RWPE2 (cell line): ENCODE measurements at regions not wholly inside any gene's neighbourhood (a gene's known extent, or its start where the extent isn't known, plus 50 kb on each side); places are given as distances from the start of the nearest gene placed in this dataset.

Experiments
- ATAC-seq: fragments of 200-7000 bp; cut with Tn5 transposase; 3 replicates; pipeline ENCODE4 v1.9.1; 2021; ENCODE audit warnings: low read depth
- DNase-seq: peaks from one replicate; pipeline ENCODE4 v3.0.0-alpha.2; 2020; ENCODE audit warnings: low spot score
- H3K27ac ChIP-seq: fragments of 450-650 bp; 2 replicates; pipeline ENCODE4 v1.5.1; 2017; ENCODE audit warnings: mild to moderate bottlenecking; ENCODE audit not compliant: poor library complexity, severe bottlenecking
- H3K27me3 ChIP-seq: fragments of 250-450 bp; sonication (Bioruptor Pico); 2 replicates; pipeline ENCODE4 v1.5.1; 2021; ENCODE audit warnings: mild to moderate bottlenecking, moderate library complexity; ENCODE audit not compliant: insufficient read depth, poor library complexity, severe bottlenecking
- H3K36me3 ChIP-seq: fragments of 250-450 bp; sonication (Bioruptor Pico); 2 replicates; pipeline ENCODE4 v1.5.1; 2020; ENCODE audit warnings: low read depth, mild to moderate bottlenecking, moderate library complexity
- H3K4me1 ChIP-seq: fragments of 250-450 bp; sonication (Bioruptor Pico); 2 replicates; pipeline ENCODE4 v1.5.1; 2021; ENCODE audit warnings: mild to moderate bottlenecking, moderate library complexity; ENCODE audit not compliant: insufficient read depth, poor library complexity, severe bottlenecking
- H3K4me3 ChIP-seq: fragments of 250-450 bp; sonication (Bioruptor Pico); 2 replicates; pipeline ENCODE4 v1.5.1; 2021; ENCODE audit warnings: mild to moderate bottlenecking, moderate library complexity; ENCODE audit not compliant: severe bottlenecking
- H3K9me3 ChIP-seq: fragments of 250-450 bp; sonication (Bioruptor Pico); 2 replicates; pipeline ENCODE4 v1.5.1; 2021; ENCODE audit warnings: mild to moderate bottlenecking, moderate library complexity; ENCODE audit not compliant: severe bottlenecking
- TF ChIP-seq, protein P1 (sequence below): fragments of 450-650 bp; IDR thresholded peaks from one replicate; pipeline ENCODE4 v1.5.1; 2017; ENCODE audit warnings: mild to moderate bottlenecking, moderate library complexity; ENCODE audit not compliant: poor library complexity, severe bottlenecking

DNA sequence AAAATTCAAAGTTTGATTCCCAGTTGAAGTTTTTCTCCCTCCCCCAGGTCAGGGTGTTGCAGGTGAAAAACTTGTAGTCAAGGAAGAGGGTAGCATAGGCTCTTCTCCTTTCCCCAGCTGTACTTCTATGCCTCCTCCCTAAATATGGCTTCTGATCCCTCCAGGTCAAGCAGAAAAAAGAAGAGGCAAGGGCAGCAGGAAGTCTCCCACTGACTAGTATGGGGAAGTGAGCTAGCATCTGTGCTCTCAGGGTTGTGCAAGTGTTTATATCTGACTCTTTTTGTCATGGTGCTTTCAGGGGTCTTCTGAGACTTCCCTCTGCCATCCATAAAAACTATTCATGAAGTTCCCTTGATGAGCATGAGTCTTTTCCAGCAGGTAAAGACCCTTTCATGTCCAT lies 76.0 kb downstream of the ATPSCKMT start:
- H3K4me1 ChIP-seq: no peaks in the 10 kb centered on the region
- peaks cover 16% of the 10 kb centered on the region for H3K27me3 ChIP-seq
- no peak for DNase-seq
- no peak overlapping the region for H3K27ac ChIP-seq
- H3K36me3 ChIP-seq: no peaks in the 10 kb centered on the region
- no peaks in the 10 kb centered on the region for H3K9me3 ChIP-seq
- ATAC-seq: no peak
- H3K4me3 ChIP-seq: no peak overlapping the region
- TF ChIP-seq, protein P1, sequence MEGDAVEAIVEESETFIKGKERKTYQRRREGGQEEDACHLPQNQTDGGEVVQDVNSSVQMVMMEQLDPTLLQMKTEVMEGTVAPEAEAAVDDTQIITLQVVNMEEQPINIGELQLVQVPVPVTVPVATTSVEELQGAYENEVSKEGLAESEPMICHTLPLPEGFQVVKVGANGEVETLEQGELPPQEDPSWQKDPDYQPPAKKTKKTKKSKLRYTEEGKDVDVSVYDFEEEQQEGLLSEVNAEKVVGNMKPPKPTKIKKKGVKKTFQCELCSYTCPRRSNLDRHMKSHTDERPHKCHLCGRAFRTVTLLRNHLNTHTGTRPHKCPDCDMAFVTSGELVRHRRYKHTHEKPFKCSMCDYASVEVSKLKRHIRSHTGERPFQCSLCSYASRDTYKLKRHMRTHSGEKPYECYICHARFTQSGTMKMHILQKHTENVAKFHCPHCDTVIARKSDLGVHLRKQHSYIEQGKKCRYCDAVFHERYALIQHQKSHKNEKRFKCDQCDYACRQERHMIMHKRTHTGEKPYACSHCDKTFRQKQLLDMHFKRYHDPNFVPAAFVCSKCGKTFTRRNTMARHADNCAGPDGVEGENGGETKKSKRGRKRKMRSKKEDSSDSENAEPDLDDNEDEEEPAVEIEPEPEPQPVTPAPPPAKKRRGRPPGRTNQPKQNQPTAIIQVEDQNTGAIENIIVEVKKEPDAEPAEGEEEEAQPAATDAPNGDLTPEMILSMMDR: no peak

GRCh38 chr5:10172247-10172646 lies 77.4 kb downstream of the ATPSCKMT start:
- TF ChIP-seq, protein P1: no peak
- no peaks in the 10 kb centered on the region for H3K4me1 ChIP-seq
- H3K4me3 ChIP-seq: no peak overlapping the region
- H3K27ac ChIP-seq: no peak overlapping the region
- no peak for DNase-seq
- no peak for ATAC-seq
- peaks cover 12% of the 10 kb centered on the region for H3K27me3 ChIP-seq
- no peaks in the 10 kb centered on the region for H3K9me3 ChIP-seq
- no peaks in the 10 kb centered on the region for H3K36me3 ChIP-seq

GRCh38 chr5:10169359-10169758 lies 80.3 kb downstream of the ATPSCKMT start:
- DNase-seq (no peak), ATAC-seq (no peak)
- H3K27ac ChIP-seq: no peak overlapping the region
- no peaks in the 10 kb centered on the region for H3K36me3 ChIP-seq
- H3K9me3 ChIP-seq: no peaks in the 10 kb centered on the region
- TF ChIP-seq, protein P1: no peak
- no peaks in the 10 kb centered on the region for H3K4me1 ChIP-seq
- H3K4me3 ChIP-seq: no peak overlapping the region
- H3K27me3 ChIP-seq: no peaks in the 10 kb centered on the region

DNA sequence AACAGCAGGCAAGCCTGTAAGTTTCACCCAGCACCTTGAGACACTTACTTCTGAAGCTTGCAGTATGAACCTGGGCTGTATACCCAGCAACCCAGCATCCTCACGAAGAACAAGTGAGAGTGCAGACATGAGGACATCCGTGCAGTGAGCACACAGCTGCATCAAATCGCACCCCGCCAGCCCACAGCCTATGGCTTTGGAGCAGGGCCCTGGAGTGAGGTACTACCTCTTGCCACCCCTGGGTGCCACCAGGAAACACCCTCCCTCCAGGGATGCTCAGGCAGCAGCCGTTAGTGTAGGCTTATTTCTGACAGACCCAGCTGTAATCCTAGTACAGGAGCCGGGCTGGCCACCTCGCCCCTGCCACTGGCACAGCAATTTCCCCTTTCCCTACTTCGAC lies 81.4 kb downstream of the ATPSCKMT start:
- Histone ChIP-seq H3K9me3 (no peaks in the 10 kb centered on the region), H3K27ac (no peak overlapping the region), H3K4me1 (no peaks in the 10 kb centered on the region), H3K4me3 (no peak overlapping the region), H3K36me3 (no peaks in the 10 kb centered on the region), H3K27me3 (no peaks in the 10 kb centered on the region)
- TF ChIP-seq, protein P1: no peak
- ATAC-seq (no peak), DNase-seq (no peak)

DNA sequence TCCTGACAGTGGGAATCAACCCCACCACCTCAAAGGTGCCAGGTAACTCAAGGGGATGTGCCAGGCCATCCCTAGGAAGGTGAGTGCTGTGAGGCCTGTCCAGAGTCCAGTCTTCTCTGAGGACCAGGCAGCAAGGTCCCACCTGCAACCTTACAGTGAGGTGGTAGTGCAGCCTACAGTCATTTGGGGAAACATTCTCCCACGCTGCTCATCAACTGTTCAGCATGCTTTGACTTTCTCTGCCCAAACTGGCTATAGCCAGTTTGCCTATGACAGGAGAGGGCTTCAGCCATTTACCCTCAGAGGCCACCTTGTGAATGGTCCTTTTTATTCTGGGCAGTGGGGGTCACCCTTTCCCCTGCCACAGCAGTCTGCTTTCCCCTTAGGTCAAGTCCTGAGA lies 81.9 kb downstream of the ATPSCKMT start:
- no peak for DNase-seq
- Histone ChIP-seq H3K36me3 (no peaks in the 10 kb centered on the region), H3K4me1 (no peaks in the 10 kb centered on the region), H3K4me3 (no peak overlapping the region), H3K9me3 (no peaks in the 10 kb centered on the region), H3K27ac (no peak overlapping the region), H3K27me3 (no peaks in the 10 kb centered on the region)
- TF ChIP-seq, protein P1: no peak
- no peak for ATAC-seq
